GM13977 (cell line): ENCODE measurements at regions not wholly inside any gene's neighbourhood (a gene's known extent, or its start where the extent isn't known, plus 50 kb on each side); places are given as distances from the start of the nearest gene placed in this dataset.

Experiments
- DNase-seq: peaks from one replicate; pipeline ENCODE4 v3.0.0; 2012; ENCODE audit warnings: low spot score
- in situ Hi-C: fragments of 300-500 bp; cut with MboI; formaldehyde crosslinking; loops from one replicate; pipeline ENCODE4 v1.12.0; 2022; ENCODE audit warnings: low sequenced_read_pairs, low pct_unique_long_range_greater_than_20kb, mixed read lengths, inconsistent platforms; ENCODE audit not compliant: unreplicated experiment
- TF ChIP-seq, protein P1 (sequence below): IDR thresholded peaks from 2 replicates; pipeline ENCODE4 v1.5.1; 2012; ENCODE audit warnings: mild to moderate bottlenecking, control low read depth; ENCODE audit not compliant: insufficient read depth; ENCODE audit errors: extremely low read depth, missing control alignments

DNA sequence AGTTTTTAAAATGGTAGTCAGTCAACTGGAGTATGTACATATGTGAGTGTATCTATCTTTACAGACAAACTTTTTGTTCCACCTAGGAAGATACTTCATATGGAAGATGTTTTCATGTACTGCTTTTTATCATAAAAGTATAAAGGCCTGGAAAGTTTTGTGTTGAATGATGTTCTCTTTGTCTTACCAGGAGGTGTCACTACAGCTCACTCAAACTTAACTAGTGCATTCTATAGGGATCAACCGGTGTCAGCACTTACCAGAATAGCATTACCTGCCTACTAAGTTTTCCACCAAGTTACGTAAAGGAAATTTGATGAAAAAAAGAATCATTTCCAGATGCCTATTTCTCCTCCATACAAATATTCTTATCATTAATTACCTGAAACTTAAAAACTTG lies 522.6 kb upstream of the SEMA6D start:
- in situ Hi-C loops: loop anchor here (25.0 kb wide), 1 partner anchor 793 kb away; no protein-coding TSS in a partner anchor
- TF ChIP-seq, protein P1, sequence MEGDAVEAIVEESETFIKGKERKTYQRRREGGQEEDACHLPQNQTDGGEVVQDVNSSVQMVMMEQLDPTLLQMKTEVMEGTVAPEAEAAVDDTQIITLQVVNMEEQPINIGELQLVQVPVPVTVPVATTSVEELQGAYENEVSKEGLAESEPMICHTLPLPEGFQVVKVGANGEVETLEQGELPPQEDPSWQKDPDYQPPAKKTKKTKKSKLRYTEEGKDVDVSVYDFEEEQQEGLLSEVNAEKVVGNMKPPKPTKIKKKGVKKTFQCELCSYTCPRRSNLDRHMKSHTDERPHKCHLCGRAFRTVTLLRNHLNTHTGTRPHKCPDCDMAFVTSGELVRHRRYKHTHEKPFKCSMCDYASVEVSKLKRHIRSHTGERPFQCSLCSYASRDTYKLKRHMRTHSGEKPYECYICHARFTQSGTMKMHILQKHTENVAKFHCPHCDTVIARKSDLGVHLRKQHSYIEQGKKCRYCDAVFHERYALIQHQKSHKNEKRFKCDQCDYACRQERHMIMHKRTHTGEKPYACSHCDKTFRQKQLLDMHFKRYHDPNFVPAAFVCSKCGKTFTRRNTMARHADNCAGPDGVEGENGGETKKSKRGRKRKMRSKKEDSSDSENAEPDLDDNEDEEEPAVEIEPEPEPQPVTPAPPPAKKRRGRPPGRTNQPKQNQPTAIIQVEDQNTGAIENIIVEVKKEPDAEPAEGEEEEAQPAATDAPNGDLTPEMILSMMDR: peak; percentile 30
- DNase-seq: no peak

DNA sequence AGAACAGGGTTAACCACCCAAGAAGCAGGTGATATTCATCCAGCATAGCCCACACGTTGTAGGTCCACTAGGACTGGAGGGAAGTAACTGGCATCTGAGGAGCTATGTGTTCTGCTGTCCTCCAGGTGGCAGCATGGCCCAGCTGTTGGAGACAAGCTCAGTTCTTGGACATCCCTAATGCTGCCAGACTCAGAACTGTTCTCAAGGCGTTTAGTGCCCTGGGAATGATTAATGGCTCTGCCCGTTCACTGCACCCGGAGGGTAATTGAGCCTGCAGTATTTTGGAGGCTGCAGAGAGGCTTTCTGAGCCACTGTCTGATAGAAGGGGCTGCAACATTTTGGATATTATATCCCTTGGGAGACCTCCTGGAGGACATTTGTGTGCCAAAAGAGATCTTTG lies 521.3 kb upstream of the SEMA6D start:
- in situ Hi-C loops: loop anchor here (25.0 kb wide), 1 partner anchor 791 kb away; no protein-coding TSS in a partner anchor
- TF ChIP-seq, protein P1: peak; percentile 82
- DNase-seq: peak; percentile 38

DNA sequence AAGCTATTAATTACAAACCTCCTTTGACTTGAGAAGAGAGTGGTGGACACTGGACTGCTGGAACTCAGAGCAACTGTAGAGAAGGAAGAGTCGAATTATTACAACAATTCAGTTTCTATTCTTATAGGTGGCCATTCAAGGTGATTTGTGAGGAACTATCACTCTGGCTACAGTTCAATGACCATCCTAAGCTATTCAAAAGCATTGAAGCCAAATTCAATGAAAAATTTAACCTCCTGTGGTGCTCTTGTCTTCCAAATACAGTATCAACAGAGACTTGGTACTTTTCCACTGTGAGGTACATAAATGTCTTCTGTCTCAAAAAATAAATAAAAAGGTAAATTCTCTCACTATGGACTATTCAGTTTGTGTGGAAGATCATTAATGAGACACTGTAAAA lies 513.3 kb upstream of the SEMA6D start:
- TF ChIP-seq, protein P1: no peak
- in situ Hi-C loops: no loop called here
- DNase-seq: no peak

DNA sequence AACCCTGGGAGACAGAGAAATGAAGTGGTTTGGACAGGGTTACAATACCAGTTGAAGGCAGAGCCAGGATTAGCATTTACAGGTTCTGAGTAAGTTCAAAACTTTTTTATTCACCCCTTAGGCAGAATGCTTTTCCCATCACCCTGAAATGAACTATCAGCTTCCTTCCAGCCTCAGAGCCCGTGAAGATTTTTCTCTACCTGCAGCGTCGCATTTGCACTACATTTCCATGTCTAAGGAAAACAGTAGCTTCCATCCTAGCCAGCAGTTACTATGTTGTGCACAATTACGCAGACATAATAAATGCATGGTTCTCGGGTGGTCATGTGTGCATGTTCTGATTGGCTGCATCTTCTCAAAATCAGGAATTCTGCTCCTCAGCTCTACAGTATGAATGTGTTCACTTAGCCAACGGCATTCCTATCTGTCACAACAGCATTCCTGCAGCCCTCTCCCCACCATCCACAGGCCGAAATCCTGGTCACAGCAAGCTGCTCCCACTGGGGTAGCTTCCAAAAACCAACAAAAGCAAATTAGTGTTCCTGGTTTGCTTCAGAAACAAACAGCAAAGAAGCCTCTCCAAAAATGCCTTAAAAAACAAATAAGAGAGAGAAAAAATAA lies 510.8 kb upstream of the SEMA6D start:
- in situ Hi-C loops: no loop called here

DNA sequence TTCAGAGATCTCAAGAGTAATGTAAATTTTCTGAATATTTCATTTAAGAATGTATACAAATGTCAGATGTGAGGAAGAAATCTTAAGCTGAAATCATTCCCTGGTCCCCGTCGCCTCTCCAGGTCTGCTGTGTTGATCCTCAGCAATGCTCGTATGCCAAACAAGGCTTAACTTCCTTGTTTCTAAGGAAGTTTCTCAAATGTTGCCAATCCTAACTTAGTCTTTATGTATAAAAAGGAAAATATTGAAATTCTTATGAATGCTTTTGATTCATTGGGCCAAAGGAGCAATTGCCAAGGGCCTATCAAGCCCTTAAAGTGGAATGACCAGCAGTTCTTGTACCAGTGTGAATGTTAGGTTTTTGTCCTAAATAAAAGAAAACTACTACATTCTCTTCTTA lies 507.7 kb upstream of the SEMA6D start:
- no peak for DNase-seq
- in situ Hi-C loops: no loop called here
- TF ChIP-seq, protein P1: no peak

More for the DNA sequence above, 510.8 kb upstream of the SEMA6D start:
- TF ChIP-seq, protein P1: no peak
- no peak for DNase-seq

DNA sequence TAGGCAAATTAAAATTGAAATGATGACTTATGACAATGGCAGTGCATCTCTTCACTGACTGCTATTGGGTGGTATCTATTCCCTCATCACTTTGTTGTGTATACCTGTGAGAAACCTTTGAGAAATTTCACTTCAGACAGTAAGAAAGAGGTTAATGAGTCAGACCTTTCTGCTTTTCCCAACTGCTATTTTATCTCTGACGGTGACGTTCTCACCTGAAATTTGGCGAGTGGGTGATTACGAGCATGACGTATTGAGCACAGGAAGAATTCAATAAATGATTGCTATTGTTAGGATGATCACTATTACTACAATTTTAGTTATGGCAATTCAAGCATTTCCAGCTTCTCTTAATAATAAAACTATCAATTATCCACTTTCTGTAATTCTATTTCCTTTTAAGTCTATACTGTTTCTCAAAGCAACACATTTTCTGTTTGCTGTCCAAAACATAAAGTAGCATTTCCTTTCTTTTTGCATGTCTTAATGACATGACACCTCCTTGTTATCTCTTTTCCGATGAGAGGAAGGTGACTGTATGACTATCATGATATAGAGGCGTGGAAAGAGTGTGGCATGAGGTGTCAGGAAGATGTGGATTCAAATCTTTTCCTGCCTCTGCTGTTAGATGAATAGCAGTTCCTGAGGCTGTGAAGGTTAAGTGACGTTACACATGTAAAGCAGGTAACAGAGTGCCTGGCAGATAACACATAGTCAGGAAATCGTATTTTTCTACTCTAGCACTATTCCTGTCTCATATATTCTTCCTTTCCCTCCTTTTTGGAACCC lies 504.9 kb upstream of the SEMA6D start:
- in situ Hi-C loops: no loop called here
- TF ChIP-seq, protein P1: no peak
- no peak for DNase-seq
